Islet of Langerhans (tissue), 1 donor: ENCODE measurements at regions not wholly inside any gene's neighbourhood (a gene's known extent, or its start where the extent isn't known, plus 50 kb on each side); places are given as distances from the start of the nearest gene placed in this dataset.
A peak's percentile ranks its signal among the peaks of the same experiment; 100 is the strongest.
"Not testable (repeated sequence)": the region's sequence is repeated elsewhere in the genome, so short reads cannot be mapped to it uniquely, and the experiment has no call there.

ENCODE experiments used
- FAIRE-seq: peaks from one replicate; lab custom pipeline; 2011; peaks lifted over from hg19 to GRCh38; lab: Jason Lieb, UNC

GRCh38 chr7:113383638-113384037 lies 265.3 kb upstream of the SMIM30 start:
- FAIRE-seq = no peak

DNA sequence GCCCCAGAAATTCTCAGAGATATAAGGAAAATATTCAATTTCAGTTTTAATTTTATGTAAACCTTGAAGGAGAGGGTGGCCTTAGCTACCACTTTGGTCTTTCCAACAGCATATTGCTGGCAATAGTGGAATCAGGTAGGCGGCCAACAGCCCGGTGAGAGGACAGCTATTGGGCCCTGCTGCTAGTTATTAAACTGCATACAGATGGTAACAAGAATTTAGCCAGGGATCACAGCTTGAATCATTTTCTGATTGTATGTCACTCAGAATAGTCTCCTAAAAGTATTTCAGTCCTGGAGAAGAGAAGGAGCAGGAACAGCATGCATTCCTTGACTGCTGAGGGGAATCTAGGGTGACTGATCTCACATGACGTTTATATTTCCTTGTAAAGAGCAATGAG lies 261.4 kb upstream of the SMIM30 start:
- no peak for FAIRE-seq

GRCh38 chr7:113374955-113375354 lies 256.6 kb upstream of the SMIM30 start:
- FAIRE-seq = no peak

DNA sequence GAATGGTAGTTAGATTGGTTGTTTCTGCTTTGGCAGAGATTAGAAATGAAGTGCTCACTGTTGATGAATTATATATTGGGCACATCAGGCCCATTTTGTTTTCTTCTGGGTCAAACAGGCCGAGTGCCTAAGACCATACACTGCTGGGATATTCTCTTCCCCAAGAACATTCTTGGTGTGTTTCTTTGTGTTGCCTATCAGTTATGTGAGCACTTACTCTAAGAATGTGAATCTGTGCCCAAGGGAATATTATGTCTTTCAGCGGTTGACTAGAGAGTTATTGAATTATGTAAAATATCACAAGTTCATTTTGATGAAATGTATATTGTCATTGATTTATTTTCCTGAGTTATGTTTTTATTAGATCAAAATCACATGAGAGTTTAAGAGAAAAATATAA lies 255.5 kb upstream of the SMIM30 start:
- no peak for FAIRE-seq

GRCh38 chr7:113371416-113372043 lies 253.2 kb upstream of the SMIM30 start:
- FAIRE-seq = no peak

GRCh38 chr7:113370910-113371309 lies 252.6 kb upstream of the SMIM30 start:
- FAIRE-seq = peak; percentile 98

DNA sequence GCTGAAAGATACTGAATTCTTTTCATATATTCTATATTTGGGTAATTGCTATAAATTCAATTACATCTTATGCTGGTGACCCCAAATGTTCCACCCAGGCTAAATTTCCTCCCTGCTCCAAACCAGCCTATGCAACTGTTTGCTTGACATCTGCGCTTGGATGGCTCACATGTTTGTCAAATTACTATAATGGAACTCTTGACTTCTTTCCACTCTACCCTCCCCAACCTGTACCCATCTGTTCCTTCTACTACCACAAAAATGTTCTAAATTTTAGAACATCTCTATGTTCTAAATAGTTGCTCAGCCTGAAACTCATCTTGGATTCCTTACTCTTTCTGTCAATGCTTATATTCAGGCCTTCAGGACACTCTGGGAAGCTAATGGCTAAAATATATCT lies 249.9 kb upstream of the SMIM30 start:
- no peak for FAIRE-seq

GRCh38 chr7:113367041-113367586 lies 248.8 kb upstream of the SMIM30 start:
- no peak for FAIRE-seq

- no peak for FAIRE-seq
These were observed 247.8 kb upstream of the SMIM30 start for GRCh38 chr7:113366122-113366521.

DNA sequence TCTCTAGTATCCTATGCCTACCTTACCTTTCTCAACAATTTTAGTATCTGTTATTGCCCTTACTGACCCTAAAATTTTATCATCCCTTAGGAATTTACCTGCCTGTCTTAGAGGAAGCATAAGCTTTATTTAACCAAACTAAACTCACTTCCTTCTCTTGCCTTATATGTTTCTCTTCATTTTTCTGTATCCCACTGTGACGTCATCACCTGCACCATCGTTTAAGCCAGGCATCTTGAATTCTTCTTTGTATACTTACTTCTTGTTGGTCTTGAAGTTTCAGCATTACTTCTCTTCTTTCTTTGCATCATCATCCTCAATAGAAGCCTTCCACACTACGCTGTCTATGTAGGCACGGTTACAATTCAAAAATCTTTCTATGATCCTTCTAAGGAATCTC lies 231.0 kb upstream of the SMIM30 start:
- no peak for FAIRE-seq

GRCh38 chr7:113339661-113340060 lies 221.3 kb upstream of the SMIM30 start:
- no peak for FAIRE-seq

- no peak for FAIRE-seq
These were observed 219.8 kb upstream of the SMIM30 start for GRCh38 chr7:113338071-113338696.

GRCh38 chr7:113336838-113337237 lies 218.5 kb upstream of the SMIM30 start:
- not testable (repeated sequence) for FAIRE-seq

DNA sequence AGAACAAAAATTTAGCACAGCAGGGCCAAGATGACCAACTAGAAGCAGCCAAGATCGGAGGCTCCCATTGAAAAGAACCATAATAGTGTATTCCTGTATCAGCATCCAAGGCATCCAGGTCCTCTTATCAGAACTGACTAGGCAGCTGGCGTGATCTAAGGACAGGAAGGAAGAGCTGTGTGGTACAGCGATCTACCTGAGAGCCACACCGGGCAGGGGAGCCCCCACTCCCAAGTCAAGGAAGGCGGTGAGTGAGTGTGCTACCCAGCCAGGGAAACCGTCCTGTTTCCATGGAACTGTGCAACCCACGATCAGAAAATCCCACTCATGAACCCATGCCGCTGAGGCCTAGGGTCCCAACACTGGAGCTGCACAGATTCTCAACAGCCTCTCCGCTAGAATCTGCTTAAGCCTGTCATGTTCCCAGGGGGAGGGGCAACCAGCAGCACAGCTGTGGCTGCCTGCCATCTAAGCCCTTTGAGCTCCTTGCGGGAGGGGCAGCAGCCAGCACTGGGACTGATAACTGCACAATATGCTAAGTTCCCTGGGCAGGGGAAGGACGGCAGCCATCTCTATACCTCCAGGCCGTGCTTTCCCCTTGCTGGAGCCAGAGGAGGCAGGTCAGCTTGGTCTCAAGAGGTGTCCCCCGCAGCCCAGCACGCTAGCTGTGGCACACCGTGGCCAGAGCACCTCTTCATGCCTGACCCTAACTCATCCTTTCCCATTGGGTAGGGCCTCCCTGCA lies 213.0 kb upstream of the SMIM30 start:
- no peak for FAIRE-seq

DNA sequence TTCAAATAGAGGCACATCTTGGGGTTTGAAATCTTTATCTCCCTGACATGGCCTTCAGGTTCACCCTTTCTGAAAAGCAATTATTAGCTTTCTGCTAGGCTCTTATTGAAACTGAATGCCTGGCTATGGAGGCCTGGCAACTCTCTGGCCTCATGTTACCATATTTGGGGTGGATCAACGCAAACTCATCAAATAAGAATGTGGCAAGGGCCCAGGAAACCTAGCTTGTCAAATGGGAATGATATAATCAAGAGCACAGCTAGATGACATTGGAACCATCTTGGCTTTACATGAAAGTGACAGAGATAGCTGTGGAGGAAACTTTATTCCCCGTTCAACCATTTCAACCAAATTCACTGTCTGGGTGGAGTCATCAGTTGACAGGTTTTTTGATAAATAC lies 202.8 kb upstream of the SMIM30 start:
- no peak for FAIRE-seq

DNA sequence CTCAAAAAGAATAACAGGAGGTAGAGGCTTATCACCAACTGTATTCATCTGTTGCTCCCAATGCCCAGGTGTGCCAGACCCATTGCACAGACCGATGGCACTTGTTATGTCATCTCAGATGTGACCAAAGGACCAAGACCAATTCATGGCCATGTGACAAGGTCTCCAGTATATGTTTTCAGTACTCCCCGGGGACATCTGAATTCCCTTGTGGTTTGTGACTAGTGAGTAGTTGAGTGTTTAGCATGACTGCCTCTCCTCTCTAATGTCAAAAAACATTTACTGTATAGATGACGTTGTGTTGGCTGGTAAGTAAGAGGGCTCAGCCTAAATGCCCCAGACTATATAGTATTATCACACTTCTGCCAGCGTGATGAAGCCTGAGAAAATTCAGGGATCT lies 202.1 kb upstream of the SMIM30 start:
- FAIRE-seq = no peak

DNA sequence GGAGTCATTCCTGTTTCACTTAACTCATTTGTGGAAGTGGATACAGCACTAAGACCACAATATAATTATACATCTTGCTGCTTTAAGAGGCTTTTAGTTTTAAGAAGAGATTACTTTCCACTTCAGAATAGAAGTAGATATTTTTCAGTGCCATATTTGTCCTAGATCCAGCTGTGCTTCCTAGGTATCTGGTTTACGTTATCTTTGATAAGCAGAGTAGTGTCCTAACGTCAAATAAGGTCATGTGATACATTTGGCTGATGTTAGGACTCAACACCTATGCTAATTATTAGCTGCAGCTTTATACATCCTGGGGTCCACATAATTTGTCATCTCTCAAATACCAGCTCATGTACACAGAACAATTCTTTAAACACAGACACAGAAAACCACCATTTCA lies 196.2 kb upstream of the SMIM30 start:
- FAIRE-seq = no peak

- no peak for FAIRE-seq
These were observed 190.0 kb upstream of the SMIM30 start for GRCh38 chr7:113308399-113308798.

- FAIRE-seq = no peak
These were observed 188.8 kb upstream of the SMIM30 start for GRCh38 chr7:113307147-113307546.

DNA sequence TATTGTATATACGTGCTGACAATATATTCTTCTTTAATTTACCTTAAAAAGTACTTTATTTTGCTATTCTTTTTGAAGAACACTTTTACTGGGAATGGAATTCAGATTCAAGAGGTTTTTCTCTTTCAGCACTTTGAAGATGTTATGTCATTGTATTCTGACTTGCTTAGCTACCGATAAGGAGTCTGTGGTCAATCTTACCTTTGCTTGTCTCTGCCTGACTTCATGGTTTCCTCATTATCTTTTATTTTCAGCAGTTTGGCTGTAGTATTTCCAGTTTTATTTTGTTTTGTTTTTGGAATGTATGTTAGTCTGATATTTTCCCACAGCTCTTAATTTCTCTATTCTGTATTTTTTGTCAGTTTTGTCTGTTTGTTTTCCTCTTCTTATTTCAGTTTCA lies 187.9 kb upstream of the SMIM30 start:
- no peak for FAIRE-seq

- no peak for FAIRE-seq
These were observed 185.8 kb upstream of the SMIM30 start for GRCh38 chr7:113304104-113304503.

DNA sequence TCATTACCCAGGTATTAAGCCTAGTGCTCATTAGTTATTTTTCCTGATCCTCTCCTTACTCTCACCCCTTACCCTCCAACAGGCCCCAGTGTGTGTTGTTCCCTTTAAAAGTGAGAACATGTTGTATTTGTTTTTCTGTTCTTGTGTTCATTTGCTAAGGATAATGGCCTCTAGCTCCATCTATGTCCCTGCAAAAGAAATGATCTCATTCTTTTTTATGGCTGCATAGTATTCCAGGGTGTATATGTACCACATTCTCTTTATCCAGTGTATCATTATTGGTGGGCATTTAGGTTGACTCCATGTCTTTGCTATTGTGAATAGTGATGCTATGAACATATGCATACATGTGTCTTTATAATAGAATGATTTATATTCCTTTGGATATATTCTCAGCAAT lies 185.0 kb upstream of the SMIM30 start:
- not testable (repeated sequence) for FAIRE-seq

DNA sequence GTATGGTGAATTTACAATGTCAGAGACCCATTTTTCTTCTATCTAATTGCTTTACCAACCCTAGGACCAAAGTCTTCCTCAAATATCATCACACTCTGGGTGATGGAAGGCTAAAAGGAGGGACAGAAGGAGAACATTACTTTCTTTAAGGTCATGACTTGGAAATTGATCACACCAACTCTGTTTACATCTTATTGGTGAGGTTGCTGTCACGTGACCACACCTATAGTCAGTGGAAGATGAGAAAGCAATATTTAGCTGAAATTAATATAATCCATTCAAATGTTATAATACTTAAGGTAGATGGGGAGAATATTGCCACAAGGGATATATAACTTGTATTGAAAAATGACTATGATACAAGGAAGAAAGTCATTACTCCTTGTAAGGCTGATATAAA lies 183.6 kb upstream of the SMIM30 start:
- FAIRE-seq = no peak
